GM04504 (cell line): ENCODE measurements at regions not wholly inside any gene's neighbourhood (a gene's known extent, or its start where the extent isn't known, plus 50 kb on each side); places are given as distances from the start of the nearest gene placed in this dataset.
"Not testable (repeated sequence)": the region's sequence is repeated elsewhere in the genome, so short reads cannot be mapped to it uniquely, and the experiment has no call there.

Experiments
- DNase-seq: peaks from one replicate; pipeline ENCODE4 v3.0.0-alpha.2; 2012; ENCODE audit warnings: low read depth

- DNase-seq: no peak
Observed at GRCh38 chr5:118604106-118604505, 384.2 kb downstream of the DTWD2 start.

- DNase-seq: no peak
Observed at GRCh38 chr5:118603278-118603677, 385.1 kb downstream of the DTWD2 start.

- no peak for DNase-seq
Observed at GRCh38 chr5:118598311-118598710, 390.0 kb downstream of the DTWD2 start.

- DNase-seq: no peak
Observed at GRCh38 chr5:118597543-118597942, 390.8 kb downstream of the DTWD2 start.

- no peak for DNase-seq
Observed at GRCh38 chr5:118596255-118596654, 392.1 kb downstream of the DTWD2 start.

GRCh38 chr5:118593003-118593328 lies 395.4 kb downstream of the DTWD2 start:
- no peak for DNase-seq

GRCh38 chr5:118592229-118593002 lies 395.9 kb downstream of the DTWD2 start:
- DNase-seq: no peak

- no peak for DNase-seq
Observed at GRCh38 chr5:118590806-118591205, 397.5 kb downstream of the DTWD2 start.

- DNase-seq: peak; percentile 51
Observed at GRCh38 chr5:118580949-118581348, 407.4 kb downstream of the DTWD2 start.

GRCh38 chr5:118578093-118578492 lies 410.3 kb downstream of the DTWD2 start:
- no peak for DNase-seq

- DNase-seq: no peak
Observed at GRCh38 chr5:118577621-118578020, 410.7 kb downstream of the DTWD2 start.

- not testable (repeated sequence) for DNase-seq
Observed at GRCh38 chr5:118570276-118570675, 418.1 kb downstream of the DTWD2 start.

GRCh38 chr5:118569596-118569995 lies 418.8 kb downstream of the DTWD2 start:
- DNase-seq: not testable (repeated sequence)

GRCh38 chr5:118565335-118565971 lies 422.9 kb downstream of the DTWD2 start:
- DNase-seq: no peak

- no peak for DNase-seq
Observed at GRCh38 chr5:118561971-118562370, 426.4 kb downstream of the DTWD2 start.

GRCh38 chr5:118561235-118561634 lies 427.1 kb downstream of the DTWD2 start:
- no peak for DNase-seq

GRCh38 chr5:118558871-118559270 lies 429.5 kb downstream of the DTWD2 start:
- DNase-seq: no peak

- no peak for DNase-seq
Observed at GRCh38 chr5:118557251-118557661, 431.1 kb downstream of the DTWD2 start.

GRCh38 chr5:118556792-118557191 lies 431.6 kb downstream of the DTWD2 start:
- DNase-seq: no peak

- DNase-seq: no peak
Observed at GRCh38 chr5:118555727-118556126, 432.6 kb downstream of the DTWD2 start.

- no peak for DNase-seq
Observed at GRCh38 chr5:118554981-118555380, 433.4 kb downstream of the DTWD2 start.

- DNase-seq: no peak
Observed at GRCh38 chr5:118554241-118554640, 434.1 kb downstream of the DTWD2 start.

- DNase-seq: peak; percentile 99
Observed at GRCh38 chr5:118553662-118554061, 434.7 kb downstream of the DTWD2 start.
